ENCODE measurements at regions not wholly inside any gene's neighbourhood (a gene's known extent, or its start where the extent isn't known, plus 50 kb on each side); places are given as distances from the start of the nearest gene placed in this dataset.

GRCh38 chr10:123463181-123463580 lies 203.0 kb upstream of the GPR26 start:
- no peak overlapping the region for H3K4me2 ChIP-seq
- H3K4me3 ChIP-seq: no peak overlapping the region
- H4K20me1 ChIP-seq: no peaks in the 10 kb centered on the region
- no peak for TF ChIP-seq Cebpa-rat (IDR thresholded peaks at IDR 0.05)
- H3K27me3 ChIP-seq: no peaks in the 10 kb centered on the region
- H3K9ac ChIP-seq: no peak overlapping the region
- H3K4me1 ChIP-seq: peaks cover 65% of the 10 kb centered on the region
- peaks cover 8% of the 10 kb centered on the region; the same call in 1 of the 2 replicates for H3K9me3 ChIP-seq
- no peak overlapping the region for H3K27ac ChIP-seq
- H3K36me3 ChIP-seq: no peaks in the 10 kb centered on the region

GRCh38 chr10:123463698-123464097 lies 202.5 kb upstream of the GPR26 start:
- Histone ChIP-seq H3K9ac (no peak overlapping the region), H4K20me1 (no peaks in the 10 kb centered on the region), H3K27ac (0 out of 2 replicates have a peak overlapping the region, but pooled peaks have one; percentile 5), H3K27me3 (no peaks in the 10 kb centered on the region), H3K4me1 (peaks cover 61% of the 10 kb centered on the region), H3K36me3 (no peaks in the 10 kb centered on the region), H3K4me3 (no peak overlapping the region), H3K9me3 (peaks cover 6% of the 10 kb centered on the region; the same call in 1 of the 2 replicates), H3K4me2 (0 out of 2 replicates have a peak overlapping the region, but pooled peaks have one; percentile 23)
- TF ChIP-seq Cebpa-rat (IDR thresholded peaks at IDR 0.05): no peak

- no peak overlapping the region for H3K9ac ChIP-seq
- H3K36me3 ChIP-seq: no peaks in the 10 kb centered on the region
- H3K4me3 ChIP-seq: no peak overlapping the region
- H3K27me3 ChIP-seq: no peaks in the 10 kb centered on the region
- H3K4me2 ChIP-seq: peak overlapping the region; percentile 23
- no peak for TF ChIP-seq Cebpa-rat (IDR thresholded peaks at IDR 0.05)
- no peaks in the 10 kb centered on the region for H4K20me1 ChIP-seq
- 0 out of 2 replicates have a peak, but pooled peaks cover 5% of the 10 kb centered on the region for H3K9me3 ChIP-seq
- H3K27ac ChIP-seq: 0 out of 2 replicates have a peak overlapping the region, but pooled peaks have one; percentile 5
- H3K4me1 ChIP-seq: peaks cover 52% of the 10 kb centered on the region
Measured at GRCh38 chr10:123464430-123465323, 201.5 kb upstream of the GPR26 start.

DNA sequence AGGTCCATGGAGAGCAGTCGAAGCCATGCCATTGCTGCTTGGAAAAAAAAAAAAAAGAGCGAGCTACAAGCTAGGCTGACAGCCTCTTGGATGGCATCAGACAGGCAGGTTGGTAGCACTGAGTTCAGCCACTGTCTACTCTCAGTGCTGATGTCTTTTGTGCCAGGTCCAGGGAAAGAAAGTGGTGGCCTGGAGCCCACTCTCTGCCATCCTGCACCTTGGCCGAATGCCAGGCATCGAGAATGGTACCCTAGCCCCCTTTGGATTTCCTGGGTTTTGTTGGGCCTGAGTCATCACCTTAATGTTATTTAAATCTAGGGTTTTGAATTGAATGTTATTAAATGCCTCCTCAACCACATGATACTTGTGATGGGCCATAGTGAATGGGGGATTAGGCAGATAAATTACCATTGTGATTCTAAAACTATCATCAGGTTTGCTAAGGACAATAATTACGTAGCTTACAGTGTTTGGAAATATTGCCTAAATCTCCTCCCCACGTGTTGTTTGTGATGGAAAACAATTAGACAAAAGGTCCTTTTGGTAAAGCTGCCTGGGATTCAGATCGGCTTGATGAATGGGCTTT lies 195.7 kb upstream of the GPR26 start:
- H3K27me3 ChIP-seq: no peaks in the 10 kb centered on the region
- H3K36me3 ChIP-seq: no peaks in the 10 kb centered on the region
- 0 out of 2 replicates have a peak, but pooled peaks cover 5% of the 10 kb centered on the region for H3K9me3 ChIP-seq
- H3K27ac ChIP-seq: no peak overlapping the region
- no peak overlapping the region for H3K4me3 ChIP-seq
- H3K4me1 ChIP-seq: peaks cover 24% of the 10 kb centered on the region
- TF ChIP-seq Cebpa-rat (IDR thresholded peaks at IDR 0.05): no peak
- H3K4me2 ChIP-seq: no peak overlapping the region
- H3K9ac ChIP-seq: no peak overlapping the region
- H4K20me1 ChIP-seq: no peaks in the 10 kb centered on the region

DNA sequence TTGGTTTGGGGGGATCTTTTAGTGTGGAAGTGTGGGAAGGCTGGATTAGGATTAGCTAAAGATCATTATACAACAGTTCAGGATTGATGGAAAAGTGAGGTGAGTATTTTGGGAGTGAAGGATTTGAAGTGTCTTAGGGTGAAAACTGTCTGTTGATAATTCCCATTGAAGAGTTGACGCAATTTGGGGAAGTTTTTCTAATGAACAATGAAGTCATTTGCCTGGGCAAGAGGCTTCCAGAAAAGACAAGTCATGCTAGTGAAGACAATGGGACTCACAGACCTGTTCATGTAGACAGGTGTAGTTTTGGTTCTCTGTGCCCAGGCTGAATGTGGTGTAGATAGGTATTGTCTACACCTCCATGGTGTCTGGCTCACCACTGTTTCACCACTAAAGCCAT lies 194.3 kb upstream of the GPR26 start:
- no peak for TF ChIP-seq Cebpa-rat (IDR thresholded peaks at IDR 0.05)
- Histone ChIP-seq H3K4me1 (peaks cover 23% of the 10 kb centered on the region), H4K20me1 (no peaks in the 10 kb centered on the region), H3K36me3 (no peaks in the 10 kb centered on the region), H3K27me3 (no peaks in the 10 kb centered on the region), H3K9me3 (0 out of 2 replicates have a peak, but pooled peaks cover 5% of the 10 kb centered on the region), H3K4me3 (no peak overlapping the region), H3K9ac (no peak overlapping the region), H3K27ac (no peak overlapping the region), H3K4me2 (no peak overlapping the region)

DNA sequence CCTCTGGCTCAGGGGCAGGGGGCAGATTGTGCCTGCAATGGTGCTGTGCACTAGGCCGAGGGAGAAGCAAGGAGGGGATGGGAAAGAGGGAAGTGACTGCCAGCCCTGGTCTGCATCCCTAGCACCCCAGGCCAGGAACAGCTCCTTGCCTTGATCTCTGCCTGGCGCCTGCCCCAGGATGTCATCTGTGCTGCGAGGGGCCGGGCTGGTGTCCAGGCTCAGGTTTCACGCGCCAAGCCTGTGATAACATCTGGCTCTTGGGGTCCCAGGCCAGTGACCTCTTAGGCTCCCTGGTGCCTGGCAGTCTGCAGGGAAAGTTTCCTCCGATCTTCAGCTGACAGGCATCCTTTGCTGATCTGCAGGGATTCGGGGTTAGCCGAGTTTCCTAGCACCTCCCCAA lies 193.5 kb upstream of the GPR26 start:
- no peak overlapping the region for H3K27ac ChIP-seq
- TF ChIP-seq Cebpa-rat (IDR thresholded peaks at IDR 0.05): no peak
- H3K27me3 ChIP-seq: no peaks in the 10 kb centered on the region
- H3K9ac ChIP-seq: no peak overlapping the region
- H3K9me3 ChIP-seq: 0 out of 2 replicates have a peak, but pooled peaks cover 5% of the 10 kb centered on the region
- H3K4me1 ChIP-seq: peaks cover 23% of the 10 kb centered on the region
- no peaks in the 10 kb centered on the region for H3K36me3 ChIP-seq
- peak overlapping the region; percentile 68 for H3K4me2 ChIP-seq
- no peaks in the 10 kb centered on the region for H4K20me1 ChIP-seq
- H3K4me3 ChIP-seq: no peak overlapping the region

DNA sequence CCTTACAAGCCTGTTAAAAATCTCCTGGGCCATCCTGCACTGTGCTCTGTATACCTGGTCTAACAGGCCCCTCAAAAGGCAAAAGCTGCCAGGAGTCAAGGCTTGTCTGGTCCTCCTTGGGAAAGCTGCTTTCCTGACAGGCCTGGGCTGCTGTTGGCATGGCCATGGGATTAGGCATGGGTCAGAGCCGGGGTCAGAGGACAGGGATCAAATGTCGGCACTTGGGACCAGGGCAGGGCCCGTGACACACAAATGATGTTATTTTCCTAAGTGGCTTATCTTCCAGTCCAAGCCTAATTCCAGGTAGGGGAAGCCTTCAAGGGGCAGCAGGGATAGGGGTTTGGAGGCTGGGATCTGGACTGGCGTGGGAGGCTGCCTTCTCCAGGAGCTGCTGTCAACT lies 191.5 kb upstream of the GPR26 start:
- Histone ChIP-seq H3K27ac (no peak overlapping the region), H3K9me3 (no peaks in the 10 kb centered on the region), H3K27me3 (no peaks in the 10 kb centered on the region), H3K4me2 (no peak overlapping the region), H3K36me3 (no peaks in the 10 kb centered on the region), H3K4me3 (no peak overlapping the region), H3K9ac (no peak overlapping the region), H3K4me1 (peaks cover 23% of the 10 kb centered on the region), H4K20me1 (no peaks in the 10 kb centered on the region)
- no peak for TF ChIP-seq Cebpa-rat (IDR thresholded peaks at IDR 0.05)

GRCh38 chr10:123475466-123475865 lies 190.7 kb upstream of the GPR26 start:
- Histone ChIP-seq H3K4me1 (peaks cover 23% of the 10 kb centered on the region), H3K4me2 (no peak overlapping the region), H3K27me3 (no peaks in the 10 kb centered on the region), H3K4me3 (no peak overlapping the region), H3K27ac (no peak overlapping the region), H3K9ac (no peak overlapping the region), H4K20me1 (no peaks in the 10 kb centered on the region), H3K9me3 (no peaks in the 10 kb centered on the region), H3K36me3 (no peaks in the 10 kb centered on the region)
- TF ChIP-seq Cebpa-rat (IDR thresholded peaks at IDR 0.05): no peak

- no peak overlapping the region for H3K4me2 ChIP-seq
- no peak overlapping the region for H3K4me3 ChIP-seq
- no peaks in the 10 kb centered on the region for H3K27me3 ChIP-seq
- no peak for TF ChIP-seq Cebpa-rat (IDR thresholded peaks at IDR 0.05)
- H3K27ac ChIP-seq: no peak overlapping the region
- no peaks in the 10 kb centered on the region for H4K20me1 ChIP-seq
- H3K36me3 ChIP-seq: no peaks in the 10 kb centered on the region
- no peaks in the 10 kb centered on the region for H3K9me3 ChIP-seq
- H3K4me1 ChIP-seq: peaks cover 19% of the 10 kb centered on the region
- no peak overlapping the region for H3K9ac ChIP-seq
Measured at GRCh38 chr10:123478116-123478515, 188.0 kb upstream of the GPR26 start.

DNA sequence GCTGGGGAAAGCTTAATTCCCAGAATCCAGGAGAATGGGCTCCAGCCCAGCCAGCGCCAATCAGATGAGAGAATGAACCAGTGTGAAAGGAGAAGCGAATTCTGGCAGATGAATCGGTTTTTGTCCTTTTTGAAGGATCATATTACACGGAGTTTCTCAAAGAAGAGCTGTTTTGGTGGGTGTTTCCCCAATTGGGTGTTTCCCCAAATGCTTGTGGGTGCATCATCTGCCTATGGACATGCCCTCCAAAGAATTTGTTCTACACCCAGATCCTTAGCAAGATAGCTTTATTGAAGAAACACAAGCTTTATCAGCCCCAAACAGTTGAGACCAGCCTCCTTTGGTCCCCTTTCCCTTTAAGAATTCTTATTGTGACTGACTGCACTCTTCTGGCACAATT lies 186.5 kb upstream of the GPR26 start:
- Histone ChIP-seq H3K9ac (no peak overlapping the region), H3K4me3 (no peak overlapping the region), H3K27ac (no peak overlapping the region), H3K4me1 (peaks cover 22% of the 10 kb centered on the region), H4K20me1 (no peaks in the 10 kb centered on the region), H3K27me3 (no peaks in the 10 kb centered on the region), H3K36me3 (no peaks in the 10 kb centered on the region), H3K4me2 (no peak overlapping the region), H3K9me3 (no peaks in the 10 kb centered on the region)
- TF ChIP-seq Cebpa-rat (IDR thresholded peaks at IDR 0.05): no peak

All from BLaER1 (cell line).